Stimulated activated naive CD4-positive, alpha-beta T cell treated with Interleukin-2 at 50 U/mL for 16 hours (primary cell): ENCODE measurements at regions not wholly inside any gene's neighbourhood (a gene's known extent, or its start where the extent isn't known, plus 50 kb on each side); places are given as distances from the start of the nearest gene placed in this dataset.

Experiments used
- DNase-seq: peaks from one replicate; lab custom pipeline; 2025; lab: John Stamatoyannopoulos, UW

DNA sequence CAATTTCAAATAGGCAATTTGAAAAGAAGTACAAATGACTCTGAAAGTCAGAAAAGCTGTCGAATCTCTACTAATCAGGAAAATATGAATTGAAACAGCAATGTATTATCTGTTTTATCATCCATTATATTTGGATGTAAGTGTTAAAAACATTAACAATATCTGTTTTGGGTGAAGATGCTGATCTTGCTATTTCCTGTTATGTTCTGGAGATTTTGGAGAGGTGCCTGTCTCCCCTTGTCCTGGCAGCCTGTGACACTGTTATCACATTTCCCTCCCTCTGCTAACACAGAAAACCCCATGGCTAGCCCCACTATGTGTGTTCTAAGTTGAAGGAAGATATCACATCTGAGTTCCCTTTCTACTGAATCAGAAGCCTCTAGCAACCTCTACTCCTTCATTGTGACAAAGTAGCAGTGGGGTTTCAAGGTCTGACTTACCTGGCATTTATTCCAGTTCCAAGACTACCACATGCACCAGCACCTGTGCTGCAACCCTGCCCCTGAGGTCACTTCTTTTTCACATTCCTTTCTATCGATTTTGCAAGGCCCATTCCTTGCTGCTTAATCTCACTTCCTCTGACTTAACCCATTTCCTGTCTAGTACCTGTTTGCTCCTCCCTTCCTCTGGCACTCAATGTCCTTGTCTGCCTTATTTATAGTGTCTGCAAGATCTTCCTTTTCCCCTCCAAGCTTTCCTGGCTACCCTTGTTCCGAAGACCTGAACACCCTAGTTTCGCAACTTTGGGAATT, 95.5 kb upstream of the COL8A1 start:
- no peak for DNase-seq

DNA sequence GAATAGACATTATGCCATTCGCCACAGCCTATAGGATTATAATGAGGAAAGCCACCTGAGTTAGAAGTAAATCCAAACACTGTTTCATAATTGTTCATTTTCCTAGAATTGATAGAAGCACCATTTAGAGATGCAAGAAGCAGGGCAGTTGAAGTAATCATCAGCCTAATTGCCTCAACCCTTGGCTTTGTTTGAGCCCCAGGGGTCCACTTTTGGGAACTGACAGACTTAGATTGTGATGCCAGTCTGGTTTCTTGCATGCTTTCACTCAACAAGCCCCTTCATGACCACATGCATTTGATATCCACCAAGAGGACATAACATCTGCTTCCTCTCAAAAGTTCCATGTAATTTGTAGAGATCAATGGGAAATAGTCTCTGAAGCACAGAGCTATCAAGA, 97.2 kb upstream of the COL8A1 start:
- DNase-seq = no peak

DNA sequence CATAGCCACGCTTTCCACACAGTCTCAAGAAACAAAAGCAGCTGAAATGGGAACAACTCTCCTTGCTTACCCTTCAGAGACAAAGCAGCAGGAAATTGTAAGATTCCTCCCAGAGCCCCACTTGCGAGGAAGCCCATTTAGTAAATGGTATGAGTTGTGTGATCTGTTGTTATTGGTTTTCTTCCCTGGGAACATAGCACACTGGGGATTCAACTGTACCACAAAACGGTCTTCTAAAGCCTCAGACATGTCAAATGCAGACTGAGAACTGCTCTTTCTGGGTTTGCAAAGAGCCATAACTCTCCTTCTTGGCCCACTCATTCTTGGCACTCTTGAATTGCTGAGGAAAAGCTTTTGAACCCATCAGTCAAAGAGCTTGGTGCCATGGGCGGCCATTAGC, 101.0 kb upstream of the COL8A1 start:
- no peak for DNase-seq

DNA sequence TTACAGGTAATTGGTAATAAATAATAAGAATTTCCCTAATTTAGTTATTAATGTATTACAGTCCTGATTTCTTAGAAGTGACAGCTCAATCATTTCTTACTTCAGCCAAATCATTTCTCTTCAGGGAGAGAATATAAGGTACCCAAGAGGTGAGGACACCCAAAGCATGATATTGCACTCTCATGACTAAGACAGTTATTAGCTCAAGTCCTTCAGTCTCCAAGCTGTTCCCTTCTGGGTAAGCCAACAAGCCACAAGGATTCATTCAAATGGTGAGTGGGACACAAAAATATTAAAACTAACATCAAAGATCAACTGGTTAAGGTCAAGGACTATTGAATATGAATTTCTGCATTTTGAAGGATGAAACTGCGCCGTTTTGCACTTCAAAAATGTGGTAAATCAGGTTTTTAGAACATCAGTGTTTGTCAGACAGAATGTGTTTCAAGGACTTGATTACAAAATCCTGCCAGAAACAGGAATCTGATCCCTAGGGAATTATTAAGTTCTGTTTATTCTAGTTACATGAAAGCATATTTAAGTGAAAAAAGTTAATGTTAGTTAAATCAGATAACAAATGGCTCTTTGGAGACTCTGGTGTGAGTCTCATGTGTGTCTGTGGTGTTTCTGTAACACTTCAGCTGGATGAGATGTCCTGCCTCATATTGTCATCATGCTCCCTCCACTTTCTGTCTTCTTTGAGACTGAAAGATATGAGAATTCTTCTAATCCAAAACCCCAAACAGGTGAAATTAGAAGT, 101.7 kb upstream of the COL8A1 start:
- DNase-seq = no peak

DNA sequence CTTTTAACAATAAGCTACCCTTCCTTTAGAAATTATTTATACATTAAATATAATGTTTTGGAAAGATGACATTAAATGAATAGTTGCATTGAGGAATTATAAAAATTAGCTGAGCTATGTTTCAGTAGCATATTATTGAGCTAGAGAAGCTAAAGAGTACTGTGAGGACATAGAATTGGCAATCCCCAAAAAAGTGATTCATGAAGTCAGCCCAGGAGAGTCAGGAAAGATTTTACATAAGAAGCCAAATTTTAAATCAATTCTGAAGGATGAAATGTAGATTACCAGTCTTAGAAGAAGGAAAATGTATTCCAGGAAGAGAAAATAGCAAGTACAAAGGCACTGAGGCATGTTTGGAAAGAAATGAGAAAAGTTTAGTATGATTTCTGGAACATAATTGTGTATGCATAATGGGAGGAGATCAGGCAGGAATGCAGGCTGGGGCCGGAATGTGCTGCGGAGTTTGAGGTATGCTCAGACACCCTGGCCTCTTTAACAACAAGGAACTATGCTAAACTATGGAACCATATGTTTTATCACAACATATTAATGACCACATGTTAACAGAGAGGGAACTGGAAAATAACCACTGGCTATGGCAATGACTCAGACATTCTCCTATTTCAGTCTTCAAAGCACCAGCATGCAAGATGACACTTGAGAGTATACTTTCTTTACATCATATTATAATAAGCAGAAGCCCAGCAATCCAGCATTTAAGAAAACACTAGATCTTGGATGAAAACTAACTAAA, 103.3 kb upstream of the COL8A1 start:
- no peak for DNase-seq

DNA sequence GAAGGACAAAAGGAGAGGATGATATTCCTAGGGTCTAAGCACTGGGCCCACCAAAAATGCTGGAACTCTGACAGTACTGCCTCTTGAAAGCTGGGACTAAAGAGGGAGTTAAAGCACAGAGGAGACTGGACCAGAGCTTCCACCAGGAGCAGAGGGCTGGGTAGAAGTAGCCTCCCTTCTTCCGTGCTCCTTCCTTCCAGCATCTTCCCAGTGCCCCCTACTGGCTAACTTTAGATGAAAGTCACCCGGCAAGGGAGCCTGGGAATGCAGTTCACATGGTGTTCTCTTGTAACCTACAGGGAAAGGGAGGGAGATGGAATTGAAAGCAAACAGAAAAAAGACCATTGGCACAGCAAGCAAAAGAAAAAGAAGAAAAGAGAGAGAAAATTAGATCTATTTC, 106.1 kb upstream of the COL8A1 start:
- no peak for DNase-seq

DNA sequence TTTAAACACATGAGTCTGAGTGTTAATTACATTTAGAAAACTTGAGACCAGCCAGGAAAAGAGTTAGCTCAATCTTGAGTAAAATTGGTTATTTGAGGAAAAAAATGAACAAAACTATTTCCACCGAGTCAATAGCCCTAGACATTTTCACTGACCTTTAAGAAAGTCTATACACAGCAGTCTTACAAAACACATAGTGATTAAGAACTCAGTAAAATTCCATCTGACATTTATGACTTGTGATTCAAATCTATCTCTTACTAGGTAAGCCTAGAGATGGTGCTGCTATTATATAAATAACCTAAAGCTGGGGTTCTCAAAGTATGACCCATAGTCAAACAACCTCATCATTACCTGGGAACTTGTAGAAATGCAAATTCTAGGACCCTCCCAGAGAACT, 109.1 kb upstream of the COL8A1 start:
- DNase-seq = no peak

DNA sequence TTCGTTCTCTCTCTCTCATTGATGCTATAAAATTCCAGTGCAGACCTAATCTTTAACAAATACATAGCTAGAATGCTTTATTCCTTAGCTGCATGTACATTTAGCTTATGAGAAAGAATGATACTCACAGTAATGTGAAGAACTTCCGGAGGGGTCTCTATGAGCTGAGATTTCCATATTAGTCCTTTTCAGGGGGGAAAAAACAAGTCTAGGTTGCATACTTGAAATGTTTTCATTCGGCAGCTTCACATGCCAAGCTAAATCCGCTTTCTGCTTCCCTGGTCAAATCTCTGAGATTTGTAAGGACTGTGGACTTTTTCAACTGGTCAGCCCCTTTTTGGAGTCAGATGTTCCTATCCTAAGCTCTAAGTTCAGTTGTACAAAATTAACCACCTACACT, 111.5 kb upstream of the COL8A1 start:
- DNase-seq = no peak

DNA sequence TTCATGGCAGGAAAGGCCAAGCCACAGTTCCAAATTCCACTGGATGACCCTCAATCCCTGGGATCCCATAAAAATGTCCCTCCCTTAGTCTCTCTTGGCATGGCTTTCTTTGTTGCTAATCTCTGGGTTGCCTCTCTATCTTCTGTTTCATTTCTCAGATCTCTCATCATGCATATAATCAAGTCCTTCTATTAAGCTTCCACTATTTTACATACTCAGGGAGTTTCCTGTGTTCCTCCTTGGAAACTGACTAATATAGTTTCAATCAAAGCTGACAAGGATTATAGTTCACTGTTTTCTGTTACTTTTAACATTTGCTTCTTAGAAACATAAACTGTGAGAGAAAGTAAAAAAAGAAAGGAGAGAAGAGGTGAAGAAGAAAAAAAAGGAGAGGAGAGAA, 113.8 kb upstream of the COL8A1 start:
- DNase-seq = no peak

DNA sequence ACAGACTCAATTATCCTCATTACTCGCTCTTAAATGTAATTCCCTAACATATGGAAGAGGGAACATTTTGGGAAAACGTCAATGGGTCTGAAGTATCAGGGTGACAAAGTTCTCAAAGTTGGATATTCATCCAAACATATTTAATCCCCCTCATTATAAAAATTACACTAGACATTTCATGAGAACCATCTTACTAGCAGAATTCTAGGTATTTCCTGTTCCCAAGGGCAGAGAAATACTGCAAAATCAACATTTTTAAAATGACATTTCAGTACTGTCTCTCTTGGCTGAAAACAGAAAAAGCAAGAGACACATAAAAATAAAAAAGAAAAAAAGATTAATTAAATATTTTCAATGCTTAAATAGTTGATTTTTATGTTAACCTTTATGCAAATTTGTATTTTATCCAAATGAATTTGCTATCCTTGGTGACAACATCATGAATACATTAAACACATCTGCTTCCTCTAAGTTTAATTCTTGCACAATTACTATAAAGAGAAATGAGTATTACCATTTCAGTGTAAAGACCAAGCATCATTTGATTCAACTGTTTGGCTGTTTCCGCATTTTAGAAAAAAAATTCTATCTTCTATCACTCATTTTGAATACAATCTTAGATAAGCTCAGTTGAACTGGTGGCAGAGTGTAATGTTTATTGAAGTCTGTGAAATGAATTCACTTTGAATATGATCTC, 114.8 kb upstream of the COL8A1 start:
- DNase-seq = no peak

DNA sequence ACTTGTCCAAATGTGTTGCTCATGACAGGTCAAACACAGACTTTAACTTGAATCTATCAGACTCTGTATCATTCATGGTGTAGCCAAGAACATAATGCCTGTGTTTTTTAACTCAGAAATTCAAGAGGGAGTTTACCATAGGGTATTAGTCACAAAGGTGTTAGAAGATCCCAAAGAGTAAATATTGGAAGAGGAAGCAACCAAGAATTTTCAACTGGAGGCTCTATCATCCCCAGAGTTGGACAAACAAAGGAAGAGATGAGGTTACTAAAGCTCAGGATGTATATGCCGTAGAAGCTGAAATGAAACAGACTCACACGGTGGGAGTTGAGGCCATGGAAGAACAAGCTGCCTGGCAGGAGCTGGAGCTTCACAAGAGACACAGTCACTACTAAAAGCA, 116.2 kb upstream of the COL8A1 start:
- DNase-seq = no peak

DNA sequence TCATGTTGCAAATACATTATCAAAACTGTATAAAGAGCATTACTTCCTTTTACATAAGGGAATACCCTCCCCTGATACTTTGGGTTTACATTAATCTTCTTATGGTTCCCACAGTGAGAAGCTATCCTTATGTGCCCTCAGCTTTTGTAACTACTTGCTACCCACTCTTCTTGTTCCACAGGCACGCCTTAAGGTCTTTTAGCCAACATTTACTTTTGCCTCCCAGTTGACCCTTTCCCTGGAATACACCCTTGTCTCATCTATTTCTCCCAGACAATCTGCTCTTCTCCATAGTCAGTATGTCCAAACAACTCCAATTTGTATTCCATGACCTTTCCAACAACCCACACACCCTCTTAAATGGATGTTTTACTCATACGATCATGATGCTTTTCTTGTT, 116.8 kb upstream of the COL8A1 start:
- DNase-seq = no peak

DNA sequence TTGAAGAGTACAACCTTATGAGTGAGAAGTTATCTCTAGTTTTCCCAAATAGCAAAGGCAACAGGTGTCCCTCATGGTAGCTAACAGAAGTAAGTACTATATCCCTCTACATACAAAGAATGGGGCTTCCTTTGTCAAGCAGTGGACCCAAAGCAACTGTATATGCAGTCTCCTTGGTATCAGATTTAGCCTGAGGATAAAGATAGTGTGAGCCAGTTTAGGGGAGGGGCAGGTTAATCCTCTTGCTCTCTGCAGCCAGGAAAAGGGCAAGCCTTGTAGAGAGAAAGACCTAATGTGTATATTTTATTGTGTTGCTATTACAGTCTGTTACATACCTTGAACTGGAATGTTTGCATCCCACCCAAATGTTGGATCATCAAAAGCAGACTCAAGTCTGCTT, 117.9 kb upstream of the COL8A1 start:
- DNase-seq = no peak

DNA sequence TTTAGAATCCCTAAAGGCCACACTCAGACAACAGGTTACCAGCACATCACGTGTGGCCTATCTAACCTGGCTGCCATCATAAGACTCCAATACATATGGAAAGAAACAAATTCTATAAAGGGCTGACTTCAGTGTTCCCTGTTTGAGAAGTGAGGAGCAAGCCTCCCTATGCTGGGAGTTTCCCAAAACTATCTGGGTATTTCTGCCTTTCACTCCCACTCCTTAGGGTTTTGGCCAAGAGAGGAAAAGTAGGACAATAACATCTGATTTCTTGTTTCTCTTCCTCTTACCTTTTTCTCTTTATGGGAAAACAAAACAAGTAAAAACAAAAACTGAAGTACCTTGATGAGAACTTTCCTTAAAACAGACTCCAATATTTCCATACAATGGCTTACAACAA, 121.5 kb upstream of the COL8A1 start:
- DNase-seq = no peak

DNA sequence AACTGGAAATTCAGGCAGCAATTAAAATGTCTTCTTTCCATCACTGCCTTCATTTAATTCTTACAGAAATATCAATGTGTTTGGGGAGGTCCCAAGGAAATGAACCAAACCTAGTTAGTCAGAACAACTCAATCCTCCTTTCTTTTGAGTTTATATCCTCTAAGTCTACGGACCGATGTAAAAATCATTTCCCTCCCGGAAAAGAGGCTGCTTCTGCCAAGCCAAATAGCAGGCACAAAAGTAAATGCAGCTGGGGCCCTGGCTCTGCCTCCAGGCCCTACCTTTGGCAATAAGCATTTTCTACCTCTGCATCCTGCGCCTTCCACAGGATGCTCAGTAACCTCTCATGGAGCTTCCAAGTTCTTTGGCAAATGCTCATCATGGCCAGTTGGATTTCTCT, 122.5 kb upstream of the COL8A1 start:
- no peak for DNase-seq

DNA sequence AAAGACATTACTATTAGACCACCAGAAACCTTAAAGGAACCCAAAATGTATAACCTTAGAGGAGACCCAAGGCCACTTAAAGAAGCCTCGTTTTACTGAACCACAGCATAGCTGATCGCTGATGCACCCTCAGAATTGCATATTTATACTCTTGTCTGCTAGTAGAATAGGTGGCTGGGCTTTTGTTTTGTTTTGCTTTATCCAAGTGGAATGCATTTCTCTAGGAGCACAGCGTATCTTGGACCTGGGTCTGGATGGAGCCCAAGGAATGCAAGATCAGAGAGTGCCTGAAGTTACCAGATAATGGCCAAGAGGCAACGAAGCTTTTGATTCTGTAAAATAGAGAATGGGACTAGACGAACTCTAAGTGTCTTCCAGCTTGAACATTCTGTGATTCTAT, 129.2 kb upstream of the COL8A1 start:
- no peak for DNase-seq

DNA sequence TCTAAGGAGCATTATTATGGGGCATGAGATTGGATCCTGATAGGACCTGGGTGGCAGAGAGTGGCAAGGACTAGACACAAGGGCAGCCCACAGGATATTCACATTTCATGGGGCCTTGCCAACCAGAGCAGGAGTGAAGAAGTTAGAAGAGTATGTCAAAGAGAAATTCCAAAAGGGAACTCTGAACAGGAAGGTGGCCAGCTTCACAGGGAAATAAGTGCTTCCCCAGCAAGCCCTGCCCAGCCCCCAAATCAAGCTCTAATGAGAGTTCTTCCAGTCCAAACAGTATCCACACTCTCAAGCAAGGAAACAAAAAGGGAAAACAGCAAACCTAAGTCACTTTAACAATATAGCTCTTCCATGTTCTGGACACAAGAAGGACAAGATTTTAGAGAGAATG, 130.2 kb upstream of the COL8A1 start:
- no peak for DNase-seq

DNA sequence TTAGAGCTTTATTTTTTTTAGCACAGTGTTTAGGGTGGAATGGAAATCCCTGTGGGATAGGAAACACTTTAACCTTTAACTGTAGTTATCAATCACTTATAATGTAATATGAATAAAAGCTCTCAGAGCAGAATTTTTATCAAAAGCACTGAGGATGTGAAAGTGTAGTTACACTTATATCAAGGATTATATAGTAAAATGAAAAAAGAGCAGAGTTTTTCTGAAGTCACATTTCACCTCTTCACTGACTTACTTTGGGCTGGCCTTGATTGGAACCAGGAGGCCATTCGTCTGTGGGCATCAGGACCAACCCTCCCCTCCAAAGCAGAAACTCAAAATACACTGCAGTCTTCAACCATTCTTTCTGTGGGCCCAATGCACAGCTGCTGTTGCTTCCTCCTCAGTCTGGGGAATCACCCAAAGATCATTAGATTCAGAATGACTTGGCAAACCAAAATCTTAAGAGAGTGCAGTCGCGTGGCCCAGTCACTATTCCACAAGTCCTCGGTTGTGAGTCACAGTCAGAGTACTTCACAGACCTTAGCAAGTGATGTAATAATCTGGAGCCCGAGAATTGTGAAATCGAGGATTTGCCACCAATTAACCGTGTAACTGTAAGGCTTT, 132.6 kb upstream of the COL8A1 start:
- DNase-seq = no peak

DNA sequence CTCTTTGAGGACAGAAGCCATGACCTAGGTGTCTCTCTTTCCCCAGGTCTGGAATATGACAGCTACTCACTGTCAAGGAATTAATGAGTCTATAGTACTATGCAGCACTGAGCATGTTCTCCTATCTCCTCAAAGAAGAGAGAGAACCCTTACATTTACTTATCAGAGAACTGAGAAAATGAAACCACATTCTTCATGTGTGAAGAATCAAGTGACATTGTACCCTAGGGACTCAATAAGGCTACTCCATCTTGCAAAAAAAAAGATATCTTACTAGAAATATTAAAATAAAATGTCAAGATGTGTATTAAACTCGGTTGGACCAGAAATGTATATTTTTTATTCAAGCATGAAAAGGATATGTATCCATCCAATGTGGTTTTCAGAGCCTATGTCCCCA, 133.2 kb upstream of the COL8A1 start:
- DNase-seq = no peak

DNA sequence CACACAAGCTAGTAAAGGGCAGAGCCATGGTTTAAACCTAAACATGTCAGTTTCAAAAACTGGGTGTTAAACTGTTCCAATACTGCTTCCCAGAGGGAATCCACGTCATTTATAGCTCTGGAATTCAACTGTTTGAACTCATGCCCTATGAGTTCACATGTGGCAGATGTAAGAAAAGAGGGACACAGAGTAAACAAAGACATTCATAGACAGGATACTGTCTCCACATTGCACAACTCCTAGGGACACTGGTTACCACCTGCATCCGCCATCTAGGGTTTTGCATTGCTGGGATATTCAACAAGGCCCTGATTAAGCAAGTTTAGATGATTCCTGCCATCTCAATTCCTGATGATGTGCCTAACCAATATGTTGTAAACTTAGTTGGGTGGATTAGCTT, 134.1 kb upstream of the COL8A1 start:
- DNase-seq = no peak

DNA sequence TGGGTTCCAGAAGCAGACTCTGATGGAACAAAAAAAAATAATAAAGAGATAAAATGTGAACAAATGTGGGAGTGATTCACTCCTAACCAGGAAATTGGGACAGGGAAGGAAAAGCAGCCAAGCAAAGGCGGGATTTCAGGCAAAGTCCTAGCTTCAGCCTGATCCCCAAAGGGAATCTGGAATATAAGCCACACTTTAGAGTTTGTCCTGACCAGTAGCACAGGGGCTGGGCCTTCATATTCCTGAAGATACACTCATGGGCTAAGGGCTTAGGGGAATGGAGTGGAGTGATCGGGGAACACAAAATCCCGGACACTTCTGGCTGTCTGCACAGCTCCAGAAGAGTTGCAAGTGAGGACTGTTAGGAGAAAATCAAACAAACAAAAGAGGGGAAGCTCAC, 135.0 kb upstream of the COL8A1 start:
- DNase-seq = no peak

DNA sequence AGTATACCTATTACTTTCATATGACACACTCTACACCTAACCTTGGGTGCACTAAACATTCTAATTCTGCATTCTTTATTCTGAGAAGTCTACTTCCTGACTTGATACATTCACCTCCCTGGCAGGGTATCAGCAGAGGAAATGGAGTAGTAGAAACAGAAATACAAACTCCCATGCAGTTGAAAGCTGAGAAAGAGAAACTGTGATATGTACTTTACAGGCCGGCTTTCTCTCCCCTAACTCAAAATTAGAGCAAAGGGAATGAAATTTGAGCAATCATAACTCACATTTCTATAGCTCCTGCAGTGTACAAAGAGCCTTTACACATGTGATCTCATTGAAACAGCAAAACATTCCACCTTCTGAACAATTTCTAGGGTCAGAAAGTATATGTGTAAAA, 135.5 kb upstream of the COL8A1 start:
- DNase-seq = no peak
